ENCODE measurements at regions not wholly inside any gene's neighbourhood (a gene's known extent, or its start where the extent isn't known, plus 50 kb on each side); places are given as distances from the start of the nearest gene placed in this dataset.

DNA sequence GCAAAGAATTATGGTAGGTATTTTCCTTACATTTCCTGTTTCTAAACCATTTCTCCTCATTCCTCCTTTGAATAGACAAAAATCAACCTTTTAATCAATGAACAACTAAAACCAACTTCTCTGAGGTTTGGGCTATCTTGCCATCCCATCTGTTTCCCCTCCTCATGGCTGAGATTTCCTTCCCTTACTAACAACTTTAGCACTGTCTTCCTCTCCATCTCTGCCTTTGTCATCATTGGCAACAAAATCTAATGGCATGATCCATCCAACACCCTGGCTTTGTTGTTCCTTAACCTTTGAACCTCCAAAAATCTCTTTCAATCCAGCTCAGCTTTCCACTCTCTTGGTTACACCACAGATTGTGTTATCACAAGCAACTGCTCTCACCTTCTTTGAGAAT lies 95.3 kb upstream of the FAM136A start:
- DNase-seq: no peak

DNA sequence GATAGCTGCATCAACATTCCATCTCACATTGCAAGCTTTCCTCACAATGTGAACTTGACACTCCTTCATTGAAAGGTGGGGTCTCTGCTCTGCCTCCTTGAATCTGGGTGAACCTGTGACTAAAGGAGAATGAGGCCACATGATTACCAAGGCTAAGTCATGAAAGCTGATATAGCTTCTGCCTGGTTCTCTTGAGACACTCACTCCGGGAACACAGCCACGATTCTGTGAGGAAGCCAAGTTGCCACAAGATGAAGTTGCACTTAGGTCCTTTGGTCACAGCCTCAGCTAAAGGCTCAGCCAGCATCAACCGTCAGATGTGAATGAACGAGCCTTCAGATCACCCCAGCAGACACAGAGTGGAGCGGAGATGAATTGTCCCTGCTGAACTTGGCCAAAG lies 94.7 kb upstream of the FAM136A start:
- DNase-seq: no peak

GRCh38 chr2:70393881-70394280 lies 92.0 kb upstream of the FAM136A start:
- DNase-seq: no peak

DNA sequence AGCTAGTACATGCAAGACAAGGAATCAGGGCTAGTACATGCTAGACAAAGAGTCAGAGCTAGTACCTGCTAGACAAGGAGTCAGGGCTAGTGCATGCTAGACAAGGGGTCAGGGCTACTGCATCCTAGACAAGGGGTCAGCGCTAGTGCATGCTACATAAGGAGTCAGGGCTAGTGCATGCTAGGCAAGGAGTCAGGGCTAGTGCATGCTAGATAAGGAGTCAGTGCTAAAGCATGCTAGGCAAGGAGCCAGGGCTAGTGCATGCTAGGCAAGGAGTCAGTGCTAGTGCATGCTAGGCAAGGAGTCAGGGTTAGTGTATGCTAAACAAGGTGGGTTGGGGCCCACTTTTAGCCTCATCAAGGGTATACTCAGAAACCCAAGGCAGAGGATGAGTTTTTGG lies 90.1 kb upstream of the FAM136A start:
- no peak for DNase-seq

- no peak for DNase-seq
These were observed 89.4 kb upstream of the FAM136A start for GRCh38 chr2:70391259-70391658.

DNA sequence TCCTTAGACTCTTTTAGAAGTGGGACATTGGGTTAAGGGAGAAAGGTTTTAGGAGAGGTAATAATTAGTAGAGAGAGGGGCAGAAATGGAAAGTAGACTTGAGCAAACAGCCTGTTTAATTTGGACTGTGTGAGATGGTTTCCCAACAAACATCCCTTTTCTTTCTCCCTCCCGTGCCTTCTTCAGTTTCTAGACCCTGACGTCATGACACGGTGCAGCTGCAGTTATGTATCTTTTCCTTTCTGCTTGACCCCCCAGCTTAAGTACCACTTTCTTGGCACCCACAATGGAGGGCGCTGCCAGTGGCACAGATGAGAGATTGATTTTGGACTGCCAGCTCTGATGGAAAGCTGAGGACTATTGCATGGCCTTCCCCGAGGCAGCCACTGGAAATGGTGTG lies 86.9 kb upstream of the FAM136A start:
- no peak for DNase-seq

DNA sequence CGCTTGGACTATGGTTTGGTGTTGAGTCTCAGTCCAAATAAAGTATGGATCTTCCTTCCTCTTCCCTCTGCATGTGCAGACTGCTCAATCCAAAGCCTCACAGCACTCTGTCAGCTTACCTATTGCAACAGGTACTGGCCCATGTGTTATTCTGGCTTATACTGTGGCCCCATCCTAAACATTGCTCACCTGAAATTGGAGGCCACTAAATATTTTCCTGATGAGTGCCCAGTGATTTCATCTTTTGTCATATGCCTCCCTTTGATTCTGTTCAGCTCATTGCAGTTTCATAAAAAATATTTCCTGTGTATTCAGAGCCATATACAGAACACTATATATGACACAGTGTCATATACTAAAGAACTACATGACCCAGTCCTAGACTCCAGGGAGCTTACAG lies 86.3 kb upstream of the FAM136A start:
- DNase-seq: no peak

- no peak for DNase-seq
These were observed 84.2 kb upstream of the FAM136A start for GRCh38 chr2:70385966-70386595.

GRCh38 chr2:70385204-70385603 lies 83.3 kb upstream of the FAM136A start:
- no peak for DNase-seq

GRCh38 chr2:70381821-70382220 lies 80.0 kb upstream of the FAM136A start:
- no peak for DNase-seq

GRCh38 chr2:70381235-70381634 lies 79.4 kb upstream of the FAM136A start:
- no peak for DNase-seq

GRCh38 chr2:70380621-70381020 lies 78.8 kb upstream of the FAM136A start:
- DNase-seq: no peak

- no peak for DNase-seq
These were observed 72.7 kb upstream of the FAM136A start for GRCh38 chr2:70374616-70375015.

DNA sequence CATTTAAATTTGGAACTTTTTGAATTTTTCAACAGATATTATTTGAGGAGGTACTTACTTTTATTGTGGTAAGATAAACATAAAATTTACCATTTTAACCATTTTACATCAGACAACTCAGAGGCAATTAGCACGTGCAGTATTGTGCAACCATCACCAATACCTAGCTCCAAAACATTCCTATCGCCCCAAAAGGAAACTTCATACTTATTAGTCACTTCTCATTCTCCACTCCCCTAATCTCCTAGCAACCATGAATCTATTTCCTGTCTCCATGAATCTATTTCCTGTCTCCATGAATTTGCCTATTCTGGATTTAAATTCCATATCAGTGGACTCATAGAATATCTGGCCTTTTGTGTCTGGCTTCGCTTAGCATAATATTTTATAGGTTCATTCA lies 69.9 kb upstream of the FAM136A start:
- no peak for DNase-seq

DNA sequence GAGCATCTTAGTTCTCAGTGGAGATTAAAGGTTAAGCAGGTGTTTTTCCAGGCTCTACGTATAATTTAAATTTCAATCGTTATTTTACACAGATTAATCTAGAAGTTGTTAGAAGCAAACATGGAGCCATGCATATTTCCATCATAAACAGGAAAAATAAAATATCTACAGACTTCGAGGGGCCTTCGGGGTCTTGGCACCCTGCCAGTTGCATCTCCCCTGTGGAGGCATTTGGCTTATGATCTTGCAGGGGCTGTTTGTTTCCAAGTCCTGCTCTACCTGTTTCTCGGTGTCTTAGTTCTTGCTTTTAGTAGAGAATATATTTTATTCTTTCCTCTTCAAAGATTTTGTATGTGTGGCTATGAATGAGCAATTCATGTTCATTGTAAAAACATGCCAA lies 67.2 kb upstream of the FAM136A start:
- no peak for DNase-seq

DNA sequence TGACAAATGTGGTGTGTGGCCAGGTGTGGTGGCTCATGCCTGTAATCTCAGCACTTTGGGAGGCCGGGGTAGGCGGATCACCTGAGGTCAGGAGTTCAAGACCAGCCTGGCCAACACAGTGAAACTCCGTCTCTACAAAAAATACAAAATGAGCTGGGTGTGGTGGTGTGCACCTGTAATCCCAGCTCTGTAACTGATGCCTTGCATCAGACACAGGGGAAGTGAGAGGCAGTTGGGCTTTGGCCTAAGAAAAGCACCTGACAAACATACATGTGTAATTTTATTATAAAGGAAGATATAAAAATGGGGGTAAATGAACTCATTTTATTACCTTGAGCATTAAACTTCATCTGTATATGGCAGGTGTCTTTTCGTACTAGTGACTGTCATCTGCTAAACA lies 66.7 kb upstream of the FAM136A start:
- no peak for DNase-seq

DNA sequence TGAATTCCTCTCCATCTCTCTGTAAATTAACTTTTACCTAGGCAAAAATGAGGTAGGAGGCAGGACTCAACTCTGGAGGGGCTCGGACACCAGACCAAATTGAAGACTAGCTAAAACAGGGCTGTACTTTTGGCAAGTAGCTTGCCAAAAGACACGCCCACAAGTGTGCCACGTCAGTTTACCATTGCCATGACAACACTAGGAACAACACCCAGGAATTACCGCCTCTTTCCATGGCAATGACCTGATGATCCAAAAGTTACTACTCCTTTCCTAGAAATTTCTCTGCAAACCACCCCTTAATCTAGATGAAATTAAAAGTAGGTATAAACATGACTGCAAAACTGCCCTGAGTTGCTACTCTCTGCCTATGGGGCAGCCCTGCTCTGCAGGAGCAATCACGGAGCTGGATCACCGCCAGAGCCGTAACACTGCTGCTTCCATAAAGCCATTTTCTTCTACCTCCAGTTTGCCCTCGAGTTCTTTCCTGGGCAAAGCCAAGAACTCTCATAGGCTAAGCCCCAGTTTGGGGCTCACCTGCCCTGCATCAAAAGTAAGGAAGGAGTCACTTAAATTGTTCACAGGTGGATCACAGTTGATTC lies 66.0 kb upstream of the FAM136A start:
- peak; percentile 27 for DNase-seq

GRCh38 chr2:70362661-70363060 lies 60.8 kb upstream of the FAM136A start:
- DNase-seq: no peak

- no peak for DNase-seq
These were observed 58.9 kb upstream of the FAM136A start for GRCh38 chr2:70360661-70361270.

DNA sequence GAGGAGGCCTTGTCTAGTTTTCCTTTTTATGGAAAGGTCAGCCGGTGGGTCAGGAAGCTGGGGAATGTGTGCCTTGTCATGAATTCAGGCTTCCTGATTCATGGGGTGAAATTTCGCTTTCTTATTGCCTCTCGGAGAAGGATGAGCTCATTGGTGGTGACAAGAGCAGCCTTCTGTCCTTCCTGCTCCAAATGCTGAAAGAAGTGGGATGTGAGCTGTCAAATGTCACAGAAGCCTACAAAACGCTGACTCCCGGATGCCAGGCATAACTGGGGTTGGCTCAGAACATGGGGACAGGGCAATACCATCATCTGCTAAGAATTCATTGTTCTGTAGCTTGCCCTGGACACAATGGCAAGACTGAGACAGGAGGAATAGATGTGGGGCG lies 55.8 kb upstream of the FAM136A start:
- no peak for DNase-seq

DNA sequence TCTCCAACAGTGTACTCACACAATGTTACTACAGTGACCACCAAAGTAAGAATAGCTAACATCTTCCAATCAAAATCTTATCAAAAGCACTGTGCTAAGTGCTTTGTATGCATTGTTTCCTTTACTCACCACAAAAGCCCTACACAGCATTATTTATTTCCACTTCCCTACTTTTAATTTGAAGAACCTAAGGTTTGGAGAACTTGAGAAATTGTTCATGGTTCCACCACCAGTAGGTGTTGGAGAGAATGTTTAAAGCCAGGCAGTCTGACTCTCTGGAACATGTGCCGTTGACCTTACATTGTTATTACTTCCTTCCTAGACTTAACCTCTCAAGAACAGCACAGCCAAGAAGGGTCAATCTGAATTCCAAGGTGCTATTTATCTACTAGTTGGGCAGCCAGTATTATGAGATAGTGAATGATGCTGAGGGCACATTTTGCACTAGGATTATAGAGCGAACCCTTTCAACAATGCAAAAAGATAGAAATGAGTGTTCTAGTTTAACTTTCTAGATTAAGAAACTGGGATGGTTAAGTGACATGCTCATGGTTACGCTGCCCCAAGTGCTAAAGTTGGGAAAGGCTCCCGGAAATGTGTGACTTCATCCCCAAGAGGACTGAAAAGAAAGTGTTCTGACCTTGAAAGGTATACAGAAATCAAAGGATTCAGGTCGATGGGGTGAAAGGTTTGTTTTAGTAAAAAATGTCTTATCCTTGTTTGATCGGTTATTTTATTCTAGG lies 55.2 kb upstream of the FAM136A start:
- no peak for DNase-seq

DNA sequence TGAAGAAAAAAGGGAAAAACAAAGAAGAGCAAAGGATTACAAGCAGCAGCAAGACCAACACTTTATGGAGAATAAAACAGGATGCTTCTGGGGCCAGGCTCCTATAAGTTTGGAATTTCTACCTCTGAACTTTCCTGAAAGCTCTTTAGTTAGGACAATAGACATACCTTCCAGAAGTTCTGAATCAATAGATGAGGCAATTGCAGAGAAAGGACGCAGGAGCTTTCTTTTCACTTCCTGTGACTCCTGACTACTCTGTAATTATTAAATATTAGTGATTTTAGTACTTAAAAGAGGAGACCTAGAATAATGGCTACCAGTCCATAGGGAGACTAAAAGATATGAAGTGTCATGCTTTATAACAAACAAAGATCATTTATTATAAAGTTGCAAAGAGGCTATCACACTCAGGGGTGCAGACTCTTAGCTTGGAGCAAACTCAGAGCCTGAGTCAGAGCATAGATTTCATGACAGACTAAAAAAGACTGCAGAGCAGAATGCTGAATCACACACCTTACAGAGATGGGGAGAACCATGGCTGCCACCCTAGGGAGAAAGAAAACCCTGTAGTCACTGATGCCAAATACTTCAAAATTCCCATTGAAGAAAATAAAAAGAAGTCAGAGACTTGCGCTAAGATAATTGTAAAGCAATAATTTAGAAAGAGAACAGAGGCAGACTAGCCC lies 52.5 kb upstream of the FAM136A start:
- no peak for DNase-seq
